NCI-H2107 (cell line): ENCODE measurements at regions not wholly inside any gene's neighbourhood (a gene's known extent, or its start where the extent isn't known, plus 50 kb on each side); places are given as distances from the start of the nearest gene placed in this dataset.
"Not testable (repeated sequence)": the region's sequence is repeated elsewhere in the genome, so short reads cannot be mapped to it uniquely, and the experiment has no call there.

ENCODE experiments used
- DNase-seq: peaks from one replicate; lab custom pipeline; 2025; lab: John Stamatoyannopoulos, UW

DNA sequence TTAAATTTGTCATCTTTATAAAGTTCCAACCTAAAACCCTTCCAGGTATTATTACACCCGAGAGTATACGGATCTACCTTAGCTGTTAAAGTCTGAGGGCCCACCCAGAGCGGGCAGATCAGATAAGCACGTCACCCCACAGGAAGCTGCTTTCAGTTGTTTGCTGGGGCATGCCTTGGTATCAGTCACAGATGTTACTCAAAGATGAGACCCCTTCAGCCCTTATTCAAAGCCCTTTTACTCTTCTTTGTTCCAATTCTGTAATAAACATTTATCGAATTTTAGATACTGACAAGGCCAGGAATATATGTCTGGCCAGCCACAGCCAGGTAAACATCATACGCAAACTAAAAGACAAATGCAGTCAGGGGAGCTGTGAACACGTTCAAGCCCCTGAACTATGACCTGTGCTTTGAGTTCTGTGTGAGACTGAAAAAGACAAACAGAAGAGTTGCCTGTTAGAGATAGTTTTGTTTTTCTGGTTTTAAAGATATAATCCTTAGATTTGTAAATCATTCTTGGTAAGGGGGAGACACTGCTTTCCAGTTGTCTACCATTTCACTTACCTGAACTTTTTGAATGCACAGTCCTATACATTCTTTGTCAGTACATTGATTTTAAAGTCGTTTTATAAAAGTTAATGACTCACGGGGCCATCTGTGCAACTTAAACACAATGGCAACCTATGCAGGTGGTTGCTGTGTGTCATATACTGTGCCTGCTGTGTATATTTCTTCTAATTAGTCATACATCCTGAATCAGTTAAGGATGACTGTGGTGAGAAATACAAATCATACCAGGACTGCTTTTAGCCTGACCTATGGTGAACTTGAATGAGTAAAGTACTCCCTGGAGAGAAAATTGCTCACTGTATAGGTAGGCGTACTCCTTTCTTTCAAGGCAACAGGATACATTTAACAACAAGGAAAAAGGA lies 100.5 kb upstream of the ITPRID2 start:
- no peak for DNase-seq

- DNase-seq: no peak
Observed at GRCh38 chr2:181792906-181793305, 98.6 kb upstream of the ITPRID2 start.

DNA sequence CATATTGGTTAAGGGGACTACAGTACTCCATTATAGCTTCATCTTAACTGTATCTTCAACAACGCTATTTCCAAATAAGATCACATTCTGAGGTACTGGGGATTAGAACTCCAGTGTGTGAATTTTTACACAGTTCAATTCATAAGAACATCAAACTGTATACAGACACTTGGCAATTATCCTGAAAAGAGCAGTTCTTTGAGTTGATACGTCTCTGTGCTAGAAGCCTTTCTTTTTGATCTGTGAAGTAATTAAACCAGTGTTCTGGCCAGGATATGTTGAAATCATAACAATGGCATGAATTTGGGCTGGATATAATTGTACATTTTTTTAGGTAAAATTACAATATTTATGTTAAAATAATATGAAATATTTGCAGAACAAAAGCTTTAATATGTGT lies 93.5 kb upstream of the ITPRID2 start:
- DNase-seq: no peak

- not testable (repeated sequence) for DNase-seq
Observed at GRCh38 chr2:181802300-181802699, 89.2 kb upstream of the ITPRID2 start.

DNA sequence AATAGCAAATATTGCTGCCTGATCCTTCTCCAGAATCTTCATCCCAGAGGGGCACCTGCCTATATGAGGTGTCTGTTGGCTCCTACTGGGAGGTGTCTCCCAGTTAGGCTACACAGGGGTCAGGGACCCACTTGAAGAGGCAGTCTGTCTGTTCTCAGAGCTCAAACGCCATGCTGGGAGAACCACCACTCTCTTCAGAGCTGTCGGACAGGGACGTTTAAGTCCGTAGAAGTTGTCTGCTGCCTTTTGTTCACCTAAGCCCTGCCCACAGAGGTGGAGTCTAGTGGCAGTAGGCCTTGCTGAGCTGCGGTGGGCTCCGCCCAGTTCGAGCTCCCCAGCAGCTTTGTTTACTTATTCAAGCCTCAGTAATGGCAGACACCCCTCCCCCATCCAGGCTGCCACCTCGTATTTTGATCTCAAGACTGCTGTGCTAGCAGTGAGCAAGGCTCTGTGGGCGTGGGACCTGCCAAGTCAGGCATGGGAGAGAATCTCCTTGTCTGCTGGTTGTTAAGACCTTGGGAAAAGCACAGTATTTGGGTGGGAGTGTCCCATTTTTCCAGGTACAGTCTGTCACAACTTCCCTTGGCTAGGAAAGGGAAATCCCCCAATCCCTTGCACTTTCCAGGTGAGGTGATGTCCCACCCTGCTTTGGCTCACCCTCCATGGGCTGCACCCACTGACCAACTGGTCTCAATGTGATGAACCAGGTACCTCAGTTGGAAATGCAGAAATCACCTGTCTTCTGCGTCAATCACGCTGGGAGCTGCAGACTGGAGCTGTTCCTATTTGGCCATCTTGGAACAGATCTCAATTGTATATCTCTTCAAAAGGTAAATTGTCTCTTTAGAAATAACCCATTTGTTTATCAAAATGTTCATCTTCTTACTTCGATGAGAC lies 87.4 kb upstream of the ITPRID2 start:
- DNase-seq: not testable (repeated sequence)

GRCh38 chr2:181805228-181806038 lies 86.1 kb upstream of the ITPRID2 start:
- DNase-seq: no peak

GRCh38 chr2:181806039-181806392 lies 85.5 kb upstream of the ITPRID2 start:
- DNase-seq: no peak

- no peak for DNase-seq
Observed at GRCh38 chr2:181807526-181807925, 84.0 kb upstream of the ITPRID2 start.

DNA sequence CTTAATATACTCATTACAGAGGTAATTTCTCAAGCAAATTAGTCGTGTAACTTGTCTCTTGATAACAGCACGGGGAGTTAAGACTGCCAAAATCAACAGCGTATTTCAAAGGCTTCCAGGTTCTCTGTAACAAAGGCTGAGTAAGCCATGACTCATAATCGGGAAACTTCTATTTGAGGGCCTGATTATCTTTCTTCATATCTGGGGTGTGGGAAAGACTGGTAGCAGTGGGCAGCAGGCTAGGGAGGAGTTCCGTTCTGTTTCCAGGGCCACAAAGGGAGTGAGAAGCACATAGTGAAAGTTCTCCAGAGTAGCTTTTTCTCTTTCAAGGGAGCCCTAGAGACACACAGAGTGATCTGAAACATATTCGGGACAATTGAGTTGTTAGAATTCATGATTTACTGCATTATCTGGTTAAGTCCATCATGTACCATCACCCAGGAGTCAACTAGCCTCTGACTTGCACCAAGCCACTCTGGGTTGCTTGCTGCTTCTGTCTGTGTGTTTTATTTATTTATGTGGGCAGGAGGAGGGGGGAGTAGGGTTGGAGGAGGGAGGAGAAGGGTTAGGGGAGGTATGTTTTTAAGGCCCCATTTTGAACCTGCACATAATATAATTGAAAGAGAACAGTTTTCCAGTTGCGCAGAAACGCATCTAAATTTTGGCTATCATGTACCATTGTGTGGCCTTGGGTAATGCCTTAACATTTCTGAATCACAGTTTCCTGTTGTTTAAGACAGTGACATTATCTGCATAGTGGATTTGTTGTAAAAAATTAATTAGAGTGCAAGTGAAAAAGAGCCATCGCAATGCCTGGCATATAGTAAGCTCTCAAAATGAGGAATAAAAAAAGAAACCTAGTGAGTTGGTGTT lies 80.5 kb upstream of the ITPRID2 start:
- no peak for DNase-seq

- DNase-seq: no peak
Observed at GRCh38 chr2:181812106-181812743, 79.3 kb upstream of the ITPRID2 start.

- DNase-seq: no peak
Observed at GRCh38 chr2:181814057-181814491, 77.5 kb upstream of the ITPRID2 start.

- no peak for DNase-seq
Observed at GRCh38 chr2:181817509-181817908, 74.0 kb upstream of the ITPRID2 start.

GRCh38 chr2:181818058-181818680 lies 73.4 kb upstream of the ITPRID2 start:
- DNase-seq: no peak

DNA sequence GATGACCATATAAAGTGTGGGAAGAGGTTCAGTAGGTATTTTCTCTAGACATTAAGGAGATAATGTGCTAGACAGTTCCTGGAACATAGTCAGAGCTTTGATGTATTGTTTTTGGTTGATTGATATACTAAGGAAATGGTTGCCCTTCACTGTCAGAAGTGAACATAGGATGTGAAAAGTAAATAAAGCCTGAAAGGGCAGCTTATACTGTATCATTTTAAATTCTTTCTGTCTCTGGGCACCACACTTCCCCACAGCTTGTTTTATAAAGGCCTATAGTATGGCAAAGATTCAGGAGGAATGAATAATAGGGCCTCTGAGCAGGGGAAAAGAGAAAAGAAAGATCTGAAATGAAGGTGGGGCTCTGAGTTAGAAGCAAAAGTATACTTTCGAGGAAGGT lies 72.7 kb upstream of the ITPRID2 start:
- DNase-seq: no peak

DNA sequence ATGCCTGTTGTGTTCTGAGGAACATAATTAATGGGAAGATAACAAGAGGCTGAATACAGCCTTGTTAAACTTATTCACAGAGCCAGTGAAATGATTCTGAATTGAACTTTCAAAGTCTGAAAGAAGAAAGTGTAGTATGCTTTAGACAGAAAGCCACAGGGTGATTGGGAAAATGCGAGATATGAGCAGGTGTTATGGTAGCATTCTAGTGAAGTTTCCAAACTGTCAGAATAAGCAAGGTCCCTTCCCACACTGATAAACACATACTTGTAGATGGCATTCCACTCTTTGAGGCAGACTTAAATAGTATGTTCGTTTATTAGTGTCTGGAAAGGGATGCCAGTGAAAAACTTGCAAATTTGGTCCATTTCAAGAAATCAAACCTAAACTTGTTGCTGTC lies 70.5 kb upstream of the ITPRID2 start:
- DNase-seq: no peak

- no peak for DNase-seq
Observed at GRCh38 chr2:181822097-181822496, 69.4 kb upstream of the ITPRID2 start.

GRCh38 chr2:181823405-181823804 lies 68.1 kb upstream of the ITPRID2 start:
- DNase-seq: no peak

DNA sequence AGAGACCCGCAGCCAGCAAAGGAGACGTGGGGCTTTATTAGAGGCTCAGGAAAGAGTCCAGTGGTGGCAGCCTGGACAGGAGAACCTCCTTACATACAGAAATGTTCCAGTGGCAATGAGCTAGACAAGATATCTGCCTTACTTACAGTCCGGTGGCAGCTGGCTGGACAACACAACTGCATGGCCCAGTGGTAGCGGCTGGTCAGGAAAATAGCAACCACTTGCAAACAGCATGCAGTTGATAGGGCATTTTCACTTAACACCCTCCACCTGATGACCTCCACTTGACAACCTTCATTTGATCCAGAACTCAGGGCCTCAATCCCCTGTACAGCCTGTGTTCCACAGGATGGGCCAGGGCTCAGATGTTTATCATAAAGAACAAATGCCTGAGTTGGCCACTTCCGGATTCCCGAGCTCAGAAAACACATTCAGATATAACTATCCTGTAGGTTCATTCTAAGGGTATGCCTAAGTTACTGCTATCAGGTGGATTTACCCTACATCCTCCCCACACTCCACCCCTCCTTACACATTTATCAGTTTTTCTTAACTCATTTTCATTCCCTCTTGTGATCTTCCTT lies 63.3 kb upstream of the ITPRID2 start:
- no peak for DNase-seq

DNA sequence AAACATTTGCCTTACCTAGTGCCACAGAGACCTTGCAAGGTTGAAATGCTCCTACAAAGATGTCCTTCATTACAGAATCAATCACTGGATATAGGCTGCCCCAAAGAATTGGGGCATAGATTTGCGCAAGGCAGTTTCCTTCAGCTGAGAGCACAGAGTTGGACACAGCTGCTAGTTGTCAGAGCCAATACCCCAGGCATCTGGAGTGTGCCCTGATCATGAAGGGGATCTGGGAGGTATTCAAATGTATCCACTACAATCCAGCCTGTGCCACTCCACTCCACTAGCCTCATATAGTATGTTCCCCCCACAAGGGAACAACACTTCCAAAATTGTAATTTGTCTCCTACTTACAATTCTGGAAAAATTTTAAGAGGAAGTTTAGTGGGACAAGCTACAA lies 62.3 kb upstream of the ITPRID2 start:
- no peak for DNase-seq

DNA sequence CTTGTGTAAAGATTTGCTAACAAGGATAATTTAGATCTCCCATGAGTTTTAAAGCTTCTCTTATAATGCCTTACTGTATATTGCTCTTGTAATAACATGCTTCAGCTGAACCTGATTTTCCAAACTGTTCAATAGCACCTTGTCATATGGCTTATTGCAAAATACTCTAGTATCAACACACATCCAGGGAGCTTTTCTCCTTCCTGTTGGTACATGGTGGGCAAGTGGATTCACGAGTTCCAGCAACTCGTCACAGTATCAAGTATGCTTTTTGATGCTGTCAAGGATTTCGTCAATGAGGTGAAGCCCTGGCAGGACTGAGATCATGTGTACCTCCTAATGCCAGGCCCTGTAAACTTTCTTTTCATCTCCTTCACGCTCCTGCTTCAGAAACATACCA lies 59.5 kb upstream of the ITPRID2 start:
- DNase-seq: no peak
